GM19438 (cell line): ENCODE measurements at regions not wholly inside any gene's neighbourhood (a gene's known extent, or its start where the extent isn't known, plus 50 kb on each side); places are given as distances from the start of the nearest gene placed in this dataset.
A peak's percentile ranks its signal among the peaks of the same experiment; 100 is the strongest.

Source experiments
- ATAC-seq: cut with Tn5 transposase; IDR thresholded peaks from one replicate; pipeline ENCODE4 v1.9.1; 2021; ENCODE audit warnings: low read depth; ENCODE audit not compliant: unreplicated experiment

DNA sequence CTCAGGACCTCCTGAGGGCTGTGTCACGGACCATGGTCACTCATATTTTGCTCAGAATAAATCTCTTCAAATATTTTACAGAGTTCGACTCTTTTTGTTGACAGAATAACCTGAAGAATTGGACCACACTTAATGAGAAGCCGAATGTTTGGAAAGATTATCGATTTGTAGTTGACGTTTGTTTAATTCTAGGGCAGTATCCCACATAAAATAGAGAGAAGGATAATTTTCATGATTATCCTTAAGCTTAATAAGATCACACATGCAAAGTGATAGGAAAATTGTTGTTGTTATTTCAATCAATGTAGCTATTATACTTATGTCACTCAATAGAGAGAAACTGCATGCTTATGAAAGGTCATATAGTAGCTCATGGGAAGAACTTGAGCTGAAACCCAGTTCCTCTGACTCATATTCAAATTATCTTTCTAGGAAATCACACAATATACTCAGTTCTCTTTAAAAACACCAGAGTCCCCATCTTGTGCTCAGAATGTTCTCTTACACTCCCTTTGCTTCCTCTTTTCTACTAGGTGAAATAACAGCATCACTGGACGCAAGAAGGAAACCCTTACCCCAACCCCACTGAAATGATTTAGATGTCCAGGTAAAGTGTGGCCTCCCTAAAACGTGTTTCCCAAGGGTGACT is 982.1 kb downstream of the TSN start:
- peak; percentile 70 for ATAC-seq

DNA sequence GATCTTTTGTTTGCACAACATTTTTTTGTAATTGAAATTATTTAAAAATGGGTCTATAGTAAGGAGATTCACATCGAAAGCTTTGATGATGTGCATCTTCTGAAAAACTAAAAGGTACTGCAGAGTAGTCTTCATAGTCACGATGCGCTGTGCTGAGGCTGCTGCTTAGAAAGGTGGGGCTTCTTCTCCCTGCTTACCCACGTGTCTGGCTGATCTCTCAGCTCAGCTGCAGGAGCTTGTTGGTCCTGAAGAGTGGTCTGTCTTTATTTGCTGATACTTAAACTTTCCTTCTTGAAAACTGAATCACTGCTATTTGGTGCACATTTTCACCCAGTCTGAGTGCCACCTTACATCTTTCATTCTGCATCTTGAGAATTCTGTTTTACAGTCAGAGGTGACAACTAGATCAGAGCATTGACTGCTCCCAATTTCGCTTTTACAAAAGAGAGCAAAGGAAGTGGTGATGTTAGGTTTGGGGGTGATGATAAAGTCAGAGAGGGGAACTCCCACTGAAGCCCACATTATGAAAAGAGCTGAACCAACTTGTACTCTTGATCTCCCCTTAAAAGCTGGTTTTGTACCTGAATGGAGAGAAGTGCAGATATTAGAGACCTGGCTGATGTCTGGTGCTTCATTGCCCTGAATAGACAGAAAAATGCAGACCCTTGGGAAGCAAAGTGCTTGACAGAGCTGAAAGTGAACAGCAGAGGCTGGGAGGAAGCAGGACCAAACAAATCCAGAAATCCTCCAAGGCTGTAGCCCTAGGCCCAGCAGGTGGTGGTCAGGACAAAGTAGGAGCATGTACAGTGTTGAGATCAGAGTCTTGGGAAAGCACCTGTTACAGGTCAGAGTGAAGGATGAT is 984.5 kb downstream of the TSN start:
- peak; percentile 41 for ATAC-seq

DNA sequence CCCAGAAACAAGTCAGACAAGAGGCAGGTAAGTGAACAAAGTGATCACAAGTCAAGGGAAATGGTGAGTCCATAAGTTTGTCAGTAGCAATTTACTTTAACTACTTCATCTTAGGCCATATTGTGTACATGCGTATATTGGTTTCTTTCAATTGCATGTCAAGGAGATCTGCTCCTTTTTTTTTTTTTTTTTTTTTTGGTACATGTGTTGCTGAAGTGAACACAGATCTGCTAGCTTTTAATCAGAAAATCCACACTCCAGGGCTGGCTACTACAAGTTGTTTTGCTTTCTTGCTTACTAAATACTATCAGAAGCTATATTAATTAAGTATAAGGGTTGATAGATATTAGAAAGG is 985.1 kb downstream of the TSN start:
- no peak for ATAC-seq

DNA sequence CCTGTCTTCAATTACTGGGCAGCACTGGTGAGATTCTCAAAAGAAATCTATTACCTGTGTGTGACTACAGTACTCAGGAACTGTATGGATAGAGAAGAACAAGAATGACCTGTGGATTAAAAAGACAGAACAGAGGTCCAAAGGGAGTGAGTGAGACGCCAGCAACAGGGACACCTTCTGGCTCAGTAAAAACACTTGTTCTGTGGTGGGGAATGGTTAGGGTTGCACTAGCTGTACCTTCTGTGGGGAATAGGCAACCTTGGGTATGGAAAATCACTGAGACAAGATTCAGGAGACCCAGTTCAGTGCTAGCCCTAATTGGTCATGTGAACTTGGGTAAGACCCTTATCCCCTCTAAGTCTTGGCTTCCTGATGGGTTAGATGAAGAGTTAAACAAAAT is 986.0 kb downstream of the TSN start:
- no peak for ATAC-seq

DNA sequence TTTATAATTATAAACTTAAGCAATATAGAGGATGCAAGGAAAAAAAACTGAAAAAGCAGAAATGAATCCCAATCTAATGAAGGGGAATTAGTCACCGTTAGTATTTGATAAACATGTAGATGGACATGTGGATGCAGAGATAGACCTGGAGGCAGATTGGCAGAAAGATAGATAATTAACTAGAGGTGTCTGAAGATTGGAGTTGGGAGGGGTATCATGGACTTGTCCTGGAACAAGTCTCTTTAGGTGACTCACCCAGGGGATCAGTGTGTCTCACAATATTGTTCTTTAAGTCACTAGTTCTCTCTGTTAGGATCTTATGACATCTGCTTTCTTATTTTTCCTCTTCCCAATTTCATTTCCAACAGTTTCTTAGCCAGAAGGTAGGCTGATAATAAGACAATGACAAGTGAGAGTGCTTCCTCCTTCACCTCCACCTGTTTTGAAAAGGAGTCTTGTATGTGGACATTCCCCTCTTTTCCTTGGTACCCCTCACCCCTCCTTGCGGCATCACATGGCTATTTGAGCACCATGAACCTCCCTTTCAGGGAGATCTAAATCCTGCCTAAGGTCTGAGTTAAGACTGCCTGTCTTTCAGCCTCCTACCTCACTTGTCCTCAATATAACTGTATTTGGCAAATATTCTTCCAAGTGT is 987.7 kb downstream of the TSN start:
- no peak for ATAC-seq

DNA sequence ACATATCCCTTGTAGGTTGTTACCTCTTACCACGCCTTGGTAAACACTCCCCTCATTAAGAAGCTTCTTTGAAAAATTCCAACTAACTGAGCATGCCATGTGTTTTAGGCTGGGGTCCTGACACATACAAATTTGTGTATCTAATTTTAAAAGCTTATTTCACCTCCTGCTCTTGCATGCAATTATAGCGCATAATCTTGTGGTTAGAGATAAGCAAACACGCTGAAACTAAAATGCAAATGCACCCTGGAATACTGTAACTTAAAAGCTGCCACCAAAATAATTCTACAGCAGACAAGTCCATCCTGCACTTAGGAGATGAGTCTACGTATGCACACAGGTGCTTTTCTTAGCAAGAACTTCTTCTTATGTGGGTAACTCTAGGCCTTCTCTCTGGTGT is 990.2 kb downstream of the TSN start:
- no peak for ATAC-seq

DNA sequence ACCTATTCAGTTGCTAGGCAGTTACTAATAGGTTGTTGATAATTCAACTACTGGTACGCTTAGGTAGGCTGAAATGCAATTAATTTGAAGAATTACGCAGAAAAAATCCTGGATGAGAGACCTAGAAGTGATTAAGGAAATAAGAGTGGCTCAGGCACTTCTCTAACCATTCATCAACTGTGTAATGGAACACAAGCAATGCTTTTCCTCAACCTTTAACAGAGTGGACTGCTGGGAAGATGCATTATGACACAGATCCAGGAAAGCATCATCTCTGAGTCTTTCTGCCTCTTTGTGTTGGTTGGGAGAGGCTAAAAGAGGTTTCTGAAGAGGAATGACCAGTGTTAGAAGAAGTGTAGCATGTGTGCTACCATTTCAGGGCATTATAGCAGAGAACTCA is 992.2 kb downstream of the TSN start:
- ATAC-seq: no peak

DNA sequence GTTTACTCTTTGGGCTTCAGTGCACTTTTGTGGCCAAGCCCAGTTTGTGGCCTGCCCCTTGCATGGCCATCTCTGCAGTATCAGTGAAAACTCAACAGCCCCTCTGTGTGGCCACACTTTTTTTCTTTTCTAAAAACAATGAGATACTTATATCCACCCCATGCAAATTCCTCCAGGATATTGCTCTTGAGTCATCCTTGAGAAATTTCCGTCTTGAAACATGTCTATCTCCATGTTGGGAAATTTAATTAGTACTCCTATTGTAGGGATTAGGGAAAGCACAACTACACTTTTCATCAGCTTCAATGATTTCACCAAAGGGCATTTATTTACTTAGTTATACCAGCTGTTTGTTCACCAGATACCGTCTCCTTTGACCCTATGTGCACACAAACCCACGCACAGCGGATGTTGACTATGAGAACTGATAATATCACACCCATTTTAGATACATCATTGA is 993.1 kb downstream of the TSN start:
- ATAC-seq: no peak

DNA sequence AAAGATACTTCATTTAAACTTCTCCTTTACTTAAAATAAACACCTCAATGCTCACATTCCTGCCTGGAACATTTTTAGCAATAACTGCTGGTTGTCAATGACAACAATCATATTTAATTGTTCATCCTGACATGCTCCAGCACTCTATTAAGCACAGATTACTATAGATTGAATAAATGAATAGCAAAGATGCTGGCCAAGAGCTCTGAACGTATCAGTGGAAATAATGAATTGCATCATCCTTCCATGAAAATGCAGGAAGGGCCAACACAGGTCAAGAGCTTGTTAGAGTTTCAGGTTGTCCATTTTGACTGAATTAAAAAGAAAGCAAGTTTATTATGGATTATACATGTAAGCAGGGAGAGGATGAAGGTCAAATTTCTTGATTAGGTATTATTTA is 994.0 kb downstream of the TSN start:
- no peak for ATAC-seq

DNA sequence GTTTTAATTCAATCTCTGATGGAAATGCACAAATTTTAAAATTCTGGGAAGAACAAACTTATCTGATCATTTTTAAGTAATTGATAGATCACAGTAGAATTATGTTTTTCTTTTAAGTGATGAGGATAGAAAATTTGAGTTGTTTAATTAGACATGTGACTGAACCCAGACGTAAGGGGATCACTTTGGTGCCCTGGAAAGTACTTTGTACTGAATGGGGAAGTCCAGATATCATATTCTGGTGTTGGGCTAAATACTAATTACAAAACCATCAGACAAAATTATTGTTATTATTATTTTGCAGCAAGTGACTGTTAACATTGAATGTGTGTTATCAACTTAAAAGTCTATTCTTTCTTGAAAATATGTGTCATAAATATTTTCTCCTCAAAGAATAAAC is 994.6 kb downstream of the TSN start:
- ATAC-seq: no peak

DNA sequence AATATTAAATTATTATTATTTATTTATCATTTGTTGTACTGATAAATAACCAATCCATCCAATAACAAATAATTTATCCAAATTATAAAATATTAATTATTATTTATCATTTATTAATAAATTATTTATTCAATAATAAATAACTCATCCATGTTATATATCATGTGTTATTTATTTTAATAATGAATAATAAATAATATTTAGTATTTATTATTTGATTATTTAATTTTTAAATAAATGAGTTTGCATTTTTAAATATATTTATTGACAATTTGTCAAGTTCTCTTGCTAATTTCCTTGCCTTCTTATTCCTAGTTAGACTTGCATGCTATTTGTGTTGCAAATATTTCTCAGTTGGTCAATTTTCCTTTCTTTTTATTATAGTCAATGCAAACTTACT is 995.4 kb downstream of the TSN start:
- no peak for ATAC-seq

DNA sequence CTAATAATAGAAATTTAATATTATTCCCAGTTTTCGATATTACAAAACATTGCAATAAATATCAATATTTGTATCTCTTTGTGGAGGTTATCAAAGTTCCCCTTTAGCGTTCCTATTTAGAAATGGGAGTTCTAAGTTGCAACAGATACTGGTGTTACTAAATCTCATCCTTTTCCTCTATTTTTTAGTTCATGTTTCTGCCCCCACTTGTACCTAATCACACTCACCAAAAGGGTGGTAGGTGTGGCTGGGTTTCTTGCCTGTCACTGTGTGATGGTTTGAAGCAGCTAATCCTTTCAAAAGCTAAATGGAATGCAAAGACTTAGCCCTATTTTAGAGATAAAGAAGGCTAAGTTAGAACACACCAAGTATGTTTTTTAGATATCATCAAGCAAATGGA is 997.9 kb downstream of the TSN start:
- ATAC-seq: no peak

DNA sequence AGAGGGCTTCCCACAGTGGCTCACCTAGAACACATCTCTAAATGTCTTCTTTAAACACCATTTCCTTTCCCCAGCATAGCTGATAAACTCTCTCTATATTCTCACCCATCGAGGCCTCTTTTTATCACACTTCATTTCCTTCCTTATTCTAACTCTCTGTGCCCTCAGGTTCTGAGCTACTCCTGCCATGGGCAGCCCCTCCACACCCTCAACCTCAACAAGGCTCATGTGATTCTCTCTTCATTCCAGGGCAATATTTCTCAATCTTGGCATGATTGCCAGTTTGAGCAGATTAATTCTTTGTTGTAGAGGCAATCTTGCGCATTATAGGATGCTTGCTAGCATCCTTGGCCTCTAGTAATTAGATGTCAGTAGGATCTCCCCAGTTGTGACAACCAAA is 999.1 kb downstream of the TSN start:
- no peak for ATAC-seq

DNA sequence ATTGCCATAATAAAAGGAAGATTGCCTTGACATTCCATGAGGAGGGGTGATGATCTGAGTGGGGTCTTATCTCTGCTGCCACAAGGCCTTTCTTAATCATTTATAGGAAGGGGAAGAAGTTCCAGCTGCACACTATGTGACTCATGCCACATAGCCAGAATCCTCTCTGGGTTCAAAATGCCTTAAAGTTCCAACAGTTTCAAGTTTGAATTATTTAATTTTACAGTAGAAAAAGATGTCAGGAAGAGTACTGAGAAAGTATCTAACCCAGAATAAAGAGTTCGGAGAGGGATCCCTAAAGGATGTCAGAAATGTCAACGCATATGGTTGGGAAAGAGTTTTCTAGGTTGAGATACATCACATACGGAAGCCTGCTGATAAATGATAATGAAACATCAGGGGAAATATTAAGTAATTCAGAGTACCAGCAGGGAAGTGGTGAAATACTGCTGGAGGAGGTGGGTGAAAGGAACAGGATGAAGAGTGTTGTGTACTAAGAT is 999.9 kb downstream of the TSN start:
- ATAC-seq: no peak

DNA sequence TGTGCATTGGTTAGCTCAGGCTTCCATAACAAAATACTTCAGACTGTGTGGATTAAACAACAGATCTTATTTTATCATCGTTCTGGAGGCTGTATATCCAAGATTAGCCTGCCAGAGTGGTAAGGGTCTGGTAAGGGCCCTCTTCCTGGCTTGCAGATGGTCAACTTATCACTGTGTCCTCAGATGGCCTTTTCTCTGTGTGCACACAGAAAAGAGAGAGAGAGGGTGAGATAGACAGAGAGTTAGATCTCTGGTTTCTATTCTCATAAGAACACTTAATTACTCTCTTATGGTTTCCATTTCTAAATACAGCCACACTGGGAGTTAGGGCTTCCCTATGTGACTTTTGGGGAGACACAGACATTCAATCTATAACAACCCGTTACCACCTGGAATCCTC is 1003.5 kb downstream of the TSN start:
- peak; percentile 66 for ATAC-seq

DNA sequence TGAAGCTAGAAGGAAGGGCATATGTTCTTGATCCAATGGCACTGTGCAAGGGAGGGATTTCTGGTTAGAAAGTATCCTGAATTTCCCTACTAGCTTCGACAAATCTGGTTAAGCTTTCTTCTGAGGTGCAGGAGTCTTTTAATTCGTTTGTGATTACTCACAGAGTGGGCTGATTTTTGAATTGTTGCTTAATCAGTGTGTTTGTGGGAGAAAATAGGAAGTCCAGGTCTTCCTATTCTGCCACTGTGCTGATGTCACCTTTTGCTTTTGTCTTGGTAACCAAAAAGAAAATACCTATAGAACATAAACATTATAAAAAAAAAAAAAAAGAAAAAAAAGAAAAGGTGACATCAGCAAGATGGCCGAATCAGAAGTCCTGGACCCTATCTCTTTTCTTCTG is 1008.6 kb downstream of the TSN start:
- ATAC-seq: no peak

DNA sequence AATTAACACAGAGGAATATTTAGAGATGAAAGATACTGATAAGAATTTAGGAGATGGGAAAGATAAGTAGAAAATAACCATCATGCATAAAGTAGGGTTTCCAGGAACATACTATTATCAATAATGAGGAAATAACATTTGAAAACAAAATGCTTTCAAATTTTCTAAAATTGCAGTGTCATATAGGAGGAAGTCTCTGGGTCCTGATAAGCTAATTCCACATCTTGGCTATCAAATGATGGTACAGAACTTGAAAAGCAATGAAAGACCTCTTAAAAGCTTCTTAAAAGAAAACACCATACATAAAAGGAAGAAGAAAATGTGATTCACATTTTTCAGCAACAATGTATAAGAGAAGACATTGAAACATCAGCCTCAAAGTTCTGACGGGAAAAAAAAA is 1024.8 kb downstream of the TSN start:
- ATAC-seq: no peak

DNA sequence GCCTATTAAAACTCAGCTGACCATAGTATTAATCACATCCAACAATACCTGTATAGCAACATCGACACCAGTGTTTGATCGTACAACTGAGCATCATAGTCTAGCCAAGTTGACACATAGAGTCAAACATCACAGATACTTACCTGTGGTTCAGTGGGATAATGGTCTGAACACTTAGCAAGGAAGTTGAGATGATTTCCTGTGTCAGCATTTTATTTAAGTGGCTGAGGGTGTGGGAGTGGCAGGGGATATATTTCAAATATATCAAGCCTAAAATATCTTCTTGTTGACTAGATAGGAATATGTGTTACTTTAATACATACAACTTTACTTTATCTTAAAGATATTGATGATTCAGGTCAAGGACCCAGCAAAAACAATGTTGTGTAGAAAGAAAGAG is 1038.6 kb downstream of the TSN start:
- no peak for ATAC-seq

DNA sequence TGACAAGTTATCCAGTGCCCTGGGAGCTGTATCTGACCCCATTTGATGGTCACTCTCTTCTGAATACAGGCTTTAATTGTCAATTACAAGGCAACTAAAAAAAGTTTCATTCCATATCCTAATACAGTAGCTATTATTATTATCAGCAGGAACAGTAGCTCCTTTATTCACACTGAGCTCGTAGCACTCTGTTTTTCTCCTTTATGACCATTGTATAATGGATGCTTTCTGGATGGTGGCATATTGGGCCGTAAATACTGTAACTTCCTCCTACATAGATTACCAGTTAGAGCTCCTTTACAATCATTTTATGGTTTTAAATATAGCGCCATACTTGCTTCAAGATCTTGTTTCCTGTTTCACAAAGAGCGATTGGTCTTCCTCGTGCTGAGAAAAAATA is 1040.3 kb downstream of the TSN start:
- ATAC-seq: no peak

DNA sequence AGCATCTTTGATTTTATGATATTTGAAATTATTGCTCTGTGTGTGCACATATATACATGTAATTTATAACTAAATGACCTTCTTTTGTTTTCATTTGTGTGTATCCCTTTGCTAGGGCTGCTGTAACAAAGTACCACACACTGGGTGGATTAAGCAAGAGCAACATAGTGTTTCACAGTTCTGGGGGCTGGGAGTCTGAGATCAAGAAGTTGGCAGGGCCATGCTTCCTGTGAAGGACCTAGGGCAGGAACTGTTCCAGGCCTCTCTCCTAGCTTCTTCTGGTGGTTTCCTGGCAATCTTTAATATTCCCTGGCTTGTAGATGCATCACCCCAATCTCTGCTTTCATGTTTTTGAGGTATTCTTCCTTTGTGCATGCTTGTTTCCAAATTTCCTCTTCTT is 1043.9 kb downstream of the TSN start:
- no peak for ATAC-seq

DNA sequence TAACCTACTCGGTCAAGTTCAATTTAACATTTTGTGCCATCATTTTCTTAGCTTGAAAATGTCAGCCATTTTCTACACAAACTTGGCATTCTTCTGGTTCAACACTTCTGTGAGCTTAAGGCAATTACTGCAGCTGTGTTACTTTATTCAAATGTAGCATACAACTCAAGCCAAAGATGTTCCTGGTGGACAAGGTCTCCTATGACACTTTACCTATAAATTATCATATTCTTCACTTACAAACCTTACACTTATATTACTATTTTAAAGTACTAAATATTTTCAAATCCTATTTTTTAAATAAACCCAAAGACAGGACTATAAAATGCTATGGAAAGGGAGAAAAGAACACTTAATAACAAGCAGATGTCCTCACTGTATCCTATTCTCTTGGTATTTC is 1045.3 kb downstream of the TSN start:
- ATAC-seq: no peak

DNA sequence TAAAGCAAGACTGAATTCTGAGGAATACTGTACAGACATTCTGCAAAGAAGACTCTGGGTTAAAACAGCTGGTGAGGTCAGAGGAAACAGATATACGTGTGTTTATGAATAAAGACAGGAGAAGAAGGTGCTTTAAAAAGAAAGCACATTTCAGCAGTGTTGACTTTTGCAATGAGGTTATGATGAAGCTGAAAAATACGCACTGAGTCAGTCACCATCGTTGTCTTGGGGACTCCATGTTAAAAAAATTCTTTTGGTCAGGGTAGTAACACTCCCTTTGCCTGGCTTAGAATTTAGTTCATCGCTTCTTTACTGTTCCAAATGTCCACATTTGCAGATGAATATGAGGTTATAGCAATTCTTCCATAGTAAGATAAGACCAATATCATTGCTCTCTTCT is 1049.0 kb downstream of the TSN start:
- no peak for ATAC-seq
